ENCODE measurements at regions not wholly inside any gene's neighbourhood (a gene's known extent, or its start where the extent isn't known, plus 50 kb on each side); places are given as distances from the start of the nearest gene placed in this dataset.

GRCh38 chr1:177466286-177466685 is 295.5 kb downstream of the BRINP2 start:
- H3K4me3 Mint-ChIP-seq (ENCODE audit: unreplicated experiment), result no peak overlapping the region
- H3K36me3 Mint-ChIP-seq (ENCODE audit: low read depth, unreplicated experiment), result peaks cover 4% of the 10 kb centered on the region
- no peaks in the 10 kb centered on the region for H3K27me3 Mint-ChIP-seq (ENCODE audit: unreplicated experiment)
- peaks cover 6% of the 10 kb centered on the region for H3K4me1 Mint-ChIP-seq (ENCODE audit: unreplicated experiment)
- no peak for TF ChIP-seq CTCF (IDR thresholded peaks at IDR 0.05; ENCODE audit: unreplicated experiment)
- H3K27ac Mint-ChIP-seq (ENCODE audit: unreplicated experiment), result no peak overlapping the region
- H3K9me3 Mint-ChIP-seq (ENCODE audit: unreplicated experiment), result no peaks in the 10 kb centered on the region
- no peak for DNase-seq (ENCODE audit: low spot score)

DNA sequence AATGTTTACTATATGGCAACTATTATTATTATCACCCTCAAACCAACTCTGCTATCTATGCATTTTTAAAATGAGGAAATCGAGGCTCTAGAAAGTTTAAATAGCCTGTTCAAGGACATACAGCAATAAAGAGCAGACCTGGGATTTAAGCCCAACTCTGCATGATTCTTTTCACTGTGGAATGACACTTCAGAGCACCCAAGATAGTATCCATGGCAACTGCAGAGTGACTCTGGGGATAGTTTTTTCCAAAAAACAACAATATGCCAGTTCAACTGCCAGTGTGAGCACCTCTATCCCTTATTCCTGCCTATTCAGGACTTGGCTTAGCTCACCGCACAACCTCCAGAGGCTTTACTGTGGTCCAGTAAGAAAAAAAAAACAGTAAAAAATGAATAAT is 293.9 kb downstream of the BRINP2 start:
- no peak for TF ChIP-seq CTCF (IDR thresholded peaks at IDR 0.05; ENCODE audit: unreplicated experiment)
- Mint-ChIP-seq H3K4me3 (ENCODE audit: unreplicated experiment) (no peak overlapping the region), H3K27ac (ENCODE audit: unreplicated experiment) (no peak overlapping the region), H3K36me3 (ENCODE audit: low read depth, unreplicated experiment) (peaks cover 4% of the 10 kb centered on the region), H3K27me3 (ENCODE audit: unreplicated experiment) (no peaks in the 10 kb centered on the region), H3K4me1 (ENCODE audit: unreplicated experiment) (peaks cover 6% of the 10 kb centered on the region), H3K9me3 (ENCODE audit: unreplicated experiment) (no peaks in the 10 kb centered on the region)
- DNase-seq (ENCODE audit: low spot score), result no peak

GRCh38 chr1:177451191-177451590 is 280.4 kb downstream of the BRINP2 start:
- no peak for TF ChIP-seq CTCF (IDR thresholded peaks at IDR 0.05; ENCODE audit: unreplicated experiment)
- Mint-ChIP-seq H3K27ac (ENCODE audit: unreplicated experiment) (no peak overlapping the region), H3K27me3 (ENCODE audit: unreplicated experiment) (no peaks in the 10 kb centered on the region), H3K4me3 (ENCODE audit: unreplicated experiment) (no peak overlapping the region), H3K4me1 (ENCODE audit: unreplicated experiment) (peaks cover 4% of the 10 kb centered on the region), H3K36me3 (ENCODE audit: low read depth, unreplicated experiment) (no peaks in the 10 kb centered on the region), H3K9me3 (ENCODE audit: unreplicated experiment) (no peaks in the 10 kb centered on the region)
- no peak for DNase-seq (ENCODE audit: low spot score)

- DNase-seq (ENCODE audit: low spot score), result no peak
- H3K27ac Mint-ChIP-seq (ENCODE audit: unreplicated experiment), result no peak overlapping the region
- peaks cover 3% of the 10 kb centered on the region for H3K27me3 Mint-ChIP-seq (ENCODE audit: unreplicated experiment)
- no peaks in the 10 kb centered on the region for H3K36me3 Mint-ChIP-seq (ENCODE audit: low read depth, unreplicated experiment)
- no peaks in the 10 kb centered on the region for H3K9me3 Mint-ChIP-seq (ENCODE audit: unreplicated experiment)
- TF ChIP-seq CTCF (IDR thresholded peaks at IDR 0.05; ENCODE audit: unreplicated experiment), result no peak
- no peak overlapping the region for H3K4me3 Mint-ChIP-seq (ENCODE audit: unreplicated experiment)
- peaks cover 15% of the 10 kb centered on the region for H3K4me1 Mint-ChIP-seq (ENCODE audit: unreplicated experiment)
Measured at GRCh38 chr1:177448652-177449357, 278.0 kb downstream of the BRINP2 start.

- Mint-ChIP-seq H3K4me1 (ENCODE audit: unreplicated experiment) (peaks cover 15% of the 10 kb centered on the region), H3K27me3 (ENCODE audit: unreplicated experiment) (peaks cover 3% of the 10 kb centered on the region), H3K4me3 (ENCODE audit: unreplicated experiment) (no peak overlapping the region), H3K36me3 (ENCODE audit: low read depth, unreplicated experiment) (no peaks in the 10 kb centered on the region), H3K27ac (ENCODE audit: unreplicated experiment) (no peak overlapping the region), H3K9me3 (ENCODE audit: unreplicated experiment) (no peaks in the 10 kb centered on the region)
- DNase-seq (ENCODE audit: low spot score), result no peak
- no peak for TF ChIP-seq CTCF (IDR thresholded peaks at IDR 0.05; ENCODE audit: unreplicated experiment)
Measured at GRCh38 chr1:177448036-177448615, 277.4 kb downstream of the BRINP2 start.
